ENCODE measurements at regions not wholly inside any gene's neighbourhood (a gene's known extent, or its start where the extent isn't known, plus 50 kb on each side); places are given as distances from the start of the nearest gene placed in this dataset.

- H3K36me3 Mint-ChIP-seq (ENCODE audit: low read depth, unreplicated experiment) = no peaks in the 10 kb centered on the region
- no peak overlapping the region for H3K4me3 Mint-ChIP-seq (ENCODE audit: unreplicated experiment)
- H3K27ac Mint-ChIP-seq (ENCODE audit: unreplicated experiment) = no peak overlapping the region
- no peak for TF ChIP-seq CTCF (IDR thresholded peaks at IDR 0.05; ENCODE audit: unreplicated experiment)
- no peak for DNase-seq (ENCODE audit: low spot score)
- no peaks in the 10 kb centered on the region for H3K4me1 Mint-ChIP-seq (ENCODE audit: unreplicated experiment)
- H3K9me3 Mint-ChIP-seq (ENCODE audit: unreplicated experiment) = no peaks in the 10 kb centered on the region
- peaks cover 6% of the 10 kb centered on the region for H3K27me3 Mint-ChIP-seq (ENCODE audit: unreplicated experiment)
Measured at GRCh38 chr2:240247868-240248720, 107.6 kb upstream of the OTOS start.

GRCh38 chr2:240248721-240249422 is 108.4 kb upstream of the OTOS start:
- no peak for TF ChIP-seq CTCF (IDR thresholded peaks at IDR 0.05; ENCODE audit: unreplicated experiment)
- Mint-ChIP-seq H3K27ac (ENCODE audit: unreplicated experiment) (no peak overlapping the region), H3K27me3 (ENCODE audit: unreplicated experiment) (peaks cover 8% of the 10 kb centered on the region), H3K4me3 (ENCODE audit: unreplicated experiment) (no peak overlapping the region), H3K4me1 (ENCODE audit: unreplicated experiment) (no peaks in the 10 kb centered on the region), H3K36me3 (ENCODE audit: low read depth, unreplicated experiment) (no peaks in the 10 kb centered on the region), H3K9me3 (ENCODE audit: unreplicated experiment) (no peaks in the 10 kb centered on the region)
- no peak for DNase-seq (ENCODE audit: low spot score)

- Mint-ChIP-seq H3K9me3 (ENCODE audit: unreplicated experiment) (no peaks in the 10 kb centered on the region), H3K27me3 (ENCODE audit: unreplicated experiment) (peaks cover 8% of the 10 kb centered on the region), H3K4me3 (ENCODE audit: unreplicated experiment) (no peak overlapping the region), H3K27ac (ENCODE audit: unreplicated experiment) (no peak overlapping the region), H3K4me1 (ENCODE audit: unreplicated experiment) (no peaks in the 10 kb centered on the region), H3K36me3 (ENCODE audit: low read depth, unreplicated experiment) (no peaks in the 10 kb centered on the region)
- DNase-seq (ENCODE audit: low spot score) = no peak
- no peak for TF ChIP-seq CTCF (IDR thresholded peaks at IDR 0.05; ENCODE audit: unreplicated experiment)
Measured at GRCh38 chr2:240249423-240250149, 109.1 kb upstream of the OTOS start.

- no peak for DNase-seq (ENCODE audit: low spot score)
- Mint-ChIP-seq H3K9me3 (ENCODE audit: unreplicated experiment) (no peaks in the 10 kb centered on the region), H3K4me3 (ENCODE audit: unreplicated experiment) (no peak overlapping the region), H3K36me3 (ENCODE audit: low read depth, unreplicated experiment) (no peaks in the 10 kb centered on the region), H3K4me1 (ENCODE audit: unreplicated experiment) (no peaks in the 10 kb centered on the region), H3K27ac (ENCODE audit: unreplicated experiment) (no peak overlapping the region), H3K27me3 (ENCODE audit: unreplicated experiment) (peaks cover 8% of the 10 kb centered on the region)
- TF ChIP-seq CTCF (IDR thresholded peaks at IDR 0.05; ENCODE audit: unreplicated experiment) = no peak
Measured at GRCh38 chr2:240250150-240250984, 109.9 kb upstream of the OTOS start.
